Midbrain (tissue), 1 donor: ENCODE measurements at regions not wholly inside any gene's neighbourhood (a gene's known extent, or its start where the extent isn't known, plus 50 kb on each side); places are given as distances from the start of the nearest gene placed in this dataset.

Experiments
- DNase-seq: peaks from one replicate; lab custom pipeline; 2025; lab: John Stamatoyannopoulos, UW

GRCh38 chr2:180364719-180365118, 357.6 kb upstream of the CWC22 start:
- no peak for DNase-seq

GRCh38 chr2:180360283-180360618, 353.2 kb upstream of the CWC22 start:
- no peak for DNase-seq

GRCh38 chr2:180359522-180360282, 352.6 kb upstream of the CWC22 start:
- no peak for DNase-seq

GRCh38 chr2:180358458-180358857, 351.4 kb upstream of the CWC22 start:
- no peak for DNase-seq

- no peak for DNase-seq
Measured at GRCh38 chr2:180356676-180357075, 349.6 kb upstream of the CWC22 start.

- no peak for DNase-seq
Measured at GRCh38 chr2:180352620-180353019, 345.5 kb upstream of the CWC22 start.

- DNase-seq: no peak
Measured at GRCh38 chr2:180349809-180350208, 342.7 kb upstream of the CWC22 start.

GRCh38 chr2:180343528-180344345, 336.6 kb upstream of the CWC22 start:
- DNase-seq: no peak

GRCh38 chr2:180337136-180337535, 330.0 kb upstream of the CWC22 start:
- no peak for DNase-seq

- no peak for DNase-seq
Measured at GRCh38 chr2:180336550-180336949, 329.5 kb upstream of the CWC22 start.

- no peak for DNase-seq
Measured at GRCh38 chr2:180334514-180334913, 327.4 kb upstream of the CWC22 start.

GRCh38 chr2:180328795-180329422, 321.8 kb upstream of the CWC22 start:
- DNase-seq: no peak

- no peak for DNase-seq
Measured at GRCh38 chr2:180327185-180327584, 320.1 kb upstream of the CWC22 start.

GRCh38 chr2:180325416-180326120, 318.5 kb upstream of the CWC22 start:
- no peak for DNase-seq

- no peak for DNase-seq
Measured at GRCh38 chr2:180324182-180324581, 317.1 kb upstream of the CWC22 start.

GRCh38 chr2:180322781-180323180, 315.7 kb upstream of the CWC22 start:
- DNase-seq: no peak

- no peak for DNase-seq
Measured at GRCh38 chr2:180319586-180320405, 312.7 kb upstream of the CWC22 start.

- no peak for DNase-seq
Measured at GRCh38 chr2:180314086-180314485, 307.0 kb upstream of the CWC22 start.

GRCh38 chr2:180312542-180312941, 305.4 kb upstream of the CWC22 start:
- DNase-seq: no peak

- DNase-seq: no peak
Measured at GRCh38 chr2:180307096-180307495, 300.0 kb upstream of the CWC22 start.

- DNase-seq: no peak
Measured at GRCh38 chr2:180306346-180306745, 299.2 kb upstream of the CWC22 start.
